ENCODE measurements at regions not wholly inside any gene's neighbourhood (a gene's known extent, or its start where the extent isn't known, plus 50 kb on each side); places are given as distances from the start of the nearest gene placed in this dataset.
"Not testable (repeated sequence)": the region's sequence is repeated elsewhere in the genome, so short reads cannot be mapped to it uniquely, and the experiment has no call there.

DNA sequence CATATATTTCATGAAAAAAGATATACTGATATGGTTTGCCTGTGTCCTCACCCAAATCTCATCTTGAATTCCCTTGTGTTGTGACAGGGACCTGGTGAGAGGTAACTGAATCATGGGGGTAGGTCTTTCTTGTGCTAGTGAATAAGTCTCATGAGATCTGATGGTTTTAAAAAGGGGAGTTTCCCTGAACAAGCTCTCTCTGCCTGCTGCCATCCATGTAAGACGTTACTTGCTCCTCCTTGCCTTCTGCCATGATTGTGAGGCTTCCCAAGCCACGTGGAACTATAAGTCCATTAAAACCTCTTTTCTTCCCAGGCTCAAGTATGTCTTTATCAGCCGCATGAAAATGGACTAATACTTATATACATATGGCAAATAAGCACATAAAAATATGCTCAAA lies 274.8 kb upstream of the SDK2 start:
- H3K4me3 ChIP-seq (ENCODE audit: low read length); ATAC-seq; CTCF ChIA-PET: not testable (repeated sequence)

DNA sequence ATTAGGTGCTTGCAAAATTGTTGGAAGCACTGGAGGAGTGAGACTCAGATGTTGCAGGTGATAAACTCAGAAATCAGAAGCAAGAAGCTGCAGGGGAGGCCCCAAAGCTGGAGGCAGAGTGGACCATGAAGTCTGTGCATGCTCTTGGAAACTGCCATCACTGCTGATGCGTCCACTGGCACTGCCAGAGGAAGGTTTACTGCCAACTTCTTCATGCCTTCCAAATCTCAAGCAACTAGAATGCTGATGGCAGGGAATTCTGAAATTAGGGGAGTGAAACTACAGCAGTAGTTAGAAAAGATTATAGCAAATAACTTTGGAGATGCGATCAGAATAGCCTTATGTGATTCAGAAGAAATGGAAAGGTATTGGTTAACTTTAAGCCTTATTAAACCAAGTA lies 277.1 kb upstream of the SDK2 start:
- CTCF ChIA-PET = no interaction called here
- H3K36me3 Mint-ChIP-seq = peaks cover 0 to 7% (median 3%) of the 10 kb centered on the region in 5 donors
- no peak for DNase-seq
- Histone ChIP-seq H3K4me1 (ENCODE audit: control insufficient read depth in 2 of 2, insufficient read depth in 2 of 2, low read length in 2 of 2) (no peaks in the 10 kb centered on the region), H3K27me3 (ENCODE audit: control insufficient read depth in 2 of 2, insufficient read depth in 2 of 2, low read length in 2 of 2) (peaks cover 0 to 3% of the 10 kb centered on the region in 2 donors), H3K4me3 (ENCODE audit: low read length) (no peak overlapping the region), H3K9me3 (ENCODE audit: control insufficient read depth in 2 of 3, low read length in 3 of 3) (peaks cover 0 to 3% (median 0%) of the 10 kb centered on the region in 3 experiments), H3K27ac (ENCODE audit: low read depth, low read length) (no peak overlapping the region), H3K36me3 (ENCODE audit: control insufficient read depth in 2 of 3, insufficient read depth in 3 of 3, low read length in 3 of 3) (no peaks in the 10 kb centered on the region)
- peaks cover 0 to 12% (median 5%) of the 10 kb centered on the region in 7 donors for H3K4me1 Mint-ChIP-seq
- H3K27ac Mint-ChIP-seq = no peak overlapping the region
- H3K9me3 Mint-ChIP-seq = peaks cover 0 to 40% (median 11%) of the 10 kb centered on the region in 11 donors
- H3K27me3 Mint-ChIP-seq = peaks cover 1 to 25% (median 4%) of the 10 kb centered on the region in 5 donors
- ATAC-seq = no peak
- POLR2A ChIA-PET = no interaction called here
- no peak overlapping the region for H3K4me3 Mint-ChIP-seq
- intact Hi-C loops (cut with micrococcal nuclease) = no loop called here

More for the DNA sequence above, 274.8 kb upstream of the SDK2 start:
- intact Hi-C loops (cut with micrococcal nuclease); DNase-seq; POLR2A ChIA-PET; H3K27me3 ChIP-seq (ENCODE audit: control insufficient read depth in 2 of 2, insufficient read depth in 2 of 2, low read length in 2 of 2); H3K4me1 Mint-ChIP-seq; H3K9me3 ChIP-seq (ENCODE audit: control insufficient read depth in 2 of 3, low read length in 3 of 3); H3K27ac Mint-ChIP-seq; H3K4me1 ChIP-seq (ENCODE audit: control insufficient read depth in 2 of 2, insufficient read depth in 2 of 2, low read length in 2 of 2); H3K36me3 ChIP-seq (ENCODE audit: control insufficient read depth in 2 of 3, insufficient read depth in 3 of 3, low read length in 3 of 3); H3K27ac ChIP-seq (ENCODE audit: low read depth, low read length); H3K4me3 Mint-ChIP-seq: not testable (repeated sequence)
- Mint-ChIP-seq H3K9me3 (peaks cover 2 to 57% (median 19%) of the 10 kb centered on the region in 11 donors), H3K27me3 (peaks cover 8 to 26% (median 18%) of the 10 kb centered on the region in 5 donors), H3K36me3 (peaks cover 0 to 19% (median 3%) of the 10 kb centered on the region in 5 donors)

DNA sequence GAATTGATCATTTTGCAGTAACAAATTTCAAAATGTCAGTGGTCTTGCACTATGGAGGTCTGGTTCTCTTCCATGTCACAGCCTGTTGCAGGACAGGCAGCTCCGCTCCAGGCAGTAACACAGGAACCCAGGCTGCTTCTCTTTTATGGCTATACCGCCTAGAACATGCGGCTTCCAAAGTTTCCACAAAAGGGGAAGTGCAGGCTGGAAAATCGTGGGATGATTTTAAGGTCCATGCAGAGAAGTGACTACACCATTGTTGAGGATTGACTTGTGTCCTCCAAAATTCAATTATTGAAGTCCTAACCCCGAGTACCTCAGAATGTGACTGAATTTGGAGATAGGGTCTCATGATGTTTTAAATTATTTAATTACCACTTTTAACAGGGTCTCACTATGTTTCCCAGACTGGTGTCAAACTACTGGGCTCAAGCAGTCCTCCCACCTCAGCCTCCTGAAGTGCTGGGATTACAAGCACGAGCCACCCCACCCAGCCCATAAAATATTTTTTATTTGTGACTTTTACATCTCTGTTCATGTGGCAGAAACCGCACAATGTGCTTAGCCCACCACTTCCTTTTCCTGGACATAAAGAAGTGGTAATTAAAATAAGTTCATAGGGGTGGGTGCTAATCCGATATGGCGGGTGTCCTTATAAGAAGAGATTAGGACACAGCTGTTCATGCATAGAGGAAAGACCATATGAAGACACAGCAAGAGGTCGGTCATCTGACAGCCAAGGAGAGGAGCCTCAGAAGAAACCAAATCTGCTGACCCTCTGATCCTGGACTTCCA lies 279.2 kb upstream of the RPL38 start:
- DNase-seq = no peak
- Histone ChIP-seq H3K9me3 (ENCODE audit: control insufficient read depth in 2 of 3, low read length in 3 of 3) (peaks cover 0 to 3% (median 0%) of the 10 kb centered on the region in 3 experiments), H3K4me1 (ENCODE audit: control insufficient read depth in 2 of 2, insufficient read depth in 2 of 2, low read length in 2 of 2) (no peaks in the 10 kb centered on the region), H3K27me3 (ENCODE audit: control insufficient read depth in 2 of 2, insufficient read depth in 2 of 2, low read length in 2 of 2) (no peaks in the 10 kb centered on the region), H3K4me3 (ENCODE audit: low read length) (no peak overlapping the region), H3K36me3 (ENCODE audit: control insufficient read depth in 2 of 3, insufficient read depth in 3 of 3, low read length in 3 of 3) (no peaks in the 10 kb centered on the region), H3K27ac (ENCODE audit: low read depth, low read length) (no peak overlapping the region)
- H3K27ac Mint-ChIP-seq = peak overlapping the region in 1 of 9 donors; percentile 31
- H3K4me1 Mint-ChIP-seq = peaks cover 0 to 12% (median 5%) of the 10 kb centered on the region in 7 donors
- intact Hi-C loops (cut with micrococcal nuclease) = no loop called here
- ATAC-seq = no peak
- no peak overlapping the region for H3K4me3 Mint-ChIP-seq
- peaks cover 0 to 45% (median 7%) of the 10 kb centered on the region in 11 donors for H3K9me3 Mint-ChIP-seq
- peaks cover 0 to 29% (median 5%) of the 10 kb centered on the region in 5 donors for H3K27me3 Mint-ChIP-seq
- CTCF ChIA-PET = no interaction called here
- H3K36me3 Mint-ChIP-seq = peaks cover 0 to 12% (median 2%) of the 10 kb centered on the region in 5 donors
- POLR2A ChIA-PET = no interaction called here

DNA sequence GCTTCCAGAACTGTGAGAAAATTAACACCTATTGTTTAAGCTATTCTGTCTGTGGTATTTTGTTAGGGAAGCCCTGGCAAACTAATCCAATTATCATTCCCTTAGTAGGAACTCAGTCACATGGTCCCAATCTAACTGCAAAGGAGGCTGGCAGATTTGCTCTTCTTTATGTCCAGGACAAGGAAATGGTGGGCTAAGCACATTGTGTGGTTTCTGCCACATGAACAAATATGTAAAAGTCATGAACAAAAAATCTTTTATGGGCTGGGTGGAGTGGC lies 278.6 kb upstream of the RPL38 start:
- Mint-ChIP-seq H3K4me1 (peaks cover 0 to 12% (median 5%) of the 10 kb centered on the region in 7 donors), H3K36me3 (peaks cover 0 to 11% (median 0%) of the 10 kb centered on the region in 5 donors), H3K27me3 (peaks cover 0 to 25% (median 5%) of the 10 kb centered on the region in 5 donors), H3K9me3 (peaks cover 0 to 41% (median 7%) of the 10 kb centered on the region in 11 donors), H3K4me3 (peak overlapping the region in 2 of 10 donors; percentile 12 to 33), H3K27ac (peak overlapping the region in 1 of 9 donors; percentile 29)
- Histone ChIP-seq H3K36me3 (ENCODE audit: control insufficient read depth in 2 of 3, insufficient read depth in 3 of 3, low read length in 3 of 3) (no peaks in the 10 kb centered on the region), H3K27ac (ENCODE audit: low read depth, low read length) (no peak overlapping the region), H3K4me3 (ENCODE audit: low read length) (no peak overlapping the region), H3K27me3 (ENCODE audit: control insufficient read depth in 2 of 2, insufficient read depth in 2 of 2, low read length in 2 of 2) (no peaks in the 10 kb centered on the region), H3K4me1 (ENCODE audit: control insufficient read depth in 2 of 2, insufficient read depth in 2 of 2, low read length in 2 of 2) (no peaks in the 10 kb centered on the region), H3K9me3 (ENCODE audit: control insufficient read depth in 2 of 3, low read length in 3 of 3) (peaks cover 0 to 3% (median 0%) of the 10 kb centered on the region in 3 experiments)
- ChIA-PET CTCF (no interaction called here), POLR2A (no interaction called here)
- intact Hi-C loops (cut with micrococcal nuclease) = no loop called here
- DNase-seq (no peak), ATAC-seq (no peak)

DNA sequence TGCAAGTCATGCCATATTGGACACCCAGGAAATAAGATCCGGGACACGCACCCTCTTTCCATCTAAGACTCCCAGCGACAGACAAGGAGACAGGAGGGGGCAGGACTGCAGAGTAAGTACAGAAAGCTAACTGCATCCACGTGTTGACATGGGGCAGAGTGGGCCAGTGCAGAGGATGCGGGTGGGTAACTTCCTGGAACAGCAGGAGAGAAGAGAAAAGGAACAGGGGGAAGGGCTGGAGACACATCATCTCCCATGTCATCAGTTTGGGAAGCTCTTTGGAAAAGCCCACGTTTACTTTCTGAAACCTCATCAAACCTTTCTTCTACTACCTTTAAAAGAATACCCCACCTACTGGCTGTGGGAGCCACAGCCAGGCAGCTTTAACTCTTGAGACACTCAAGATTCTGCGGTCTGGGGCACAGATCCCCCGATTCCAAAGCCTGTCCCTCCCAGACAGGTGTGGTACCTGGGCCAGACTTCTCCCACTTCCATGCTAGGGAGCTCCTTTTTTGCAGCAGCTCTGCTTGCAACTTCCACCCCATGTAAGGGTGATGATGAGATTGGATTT lies 273.5 kb upstream of the RPL38 start:
- H3K9me3 ChIP-seq (ENCODE audit: control insufficient read depth in 2 of 3, low read length in 3 of 3) = no peaks in the 10 kb centered on the region
- no peaks in the 10 kb centered on the region for H3K4me1 ChIP-seq (ENCODE audit: control insufficient read depth in 2 of 2, insufficient read depth in 2 of 2, low read length in 2 of 2)
- Mint-ChIP-seq H3K27me3 (peaks cover 0 to 14% (median 5%) of the 10 kb centered on the region in 5 donors), H3K4me3 (no peak overlapping the region), H3K36me3 (peaks cover 0 to 11% (median 0%) of the 10 kb centered on the region in 5 donors), H3K9me3 (peaks cover 0 to 19% (median 4%) of the 10 kb centered on the region in 11 donors), H3K4me1 (peaks cover 0 to 5% (median under 1%) of the 10 kb centered on the region in 7 donors), H3K27ac (peak overlapping the region in 2 of 9 donors; percentile 8 to 18)
- CTCF ChIA-PET = interaction anchor here (1.0 to 1.2 kb wide), 2 partner anchors 198 to 500 kb away, joined by 3 to 4 read pairs; no protein-coding TSS in a partner anchor
- POLR2A ChIA-PET = no interaction called here
- no peak overlapping the region for H3K4me3 ChIP-seq (ENCODE audit: low read length)
- H3K27me3 ChIP-seq (ENCODE audit: control insufficient read depth in 2 of 2, insufficient read depth in 2 of 2, low read length in 2 of 2) = no peaks in the 10 kb centered on the region
- no peaks in the 10 kb centered on the region for H3K36me3 ChIP-seq (ENCODE audit: control insufficient read depth in 2 of 3, insufficient read depth in 3 of 3, low read length in 3 of 3)
- no peak overlapping the region for H3K27ac ChIP-seq (ENCODE audit: low read depth, low read length)
- intact Hi-C loops (cut with micrococcal nuclease) = loop anchor here in 1 of 2 donors (1.0 kb wide), 1 partner anchor 284 kb away; no protein-coding TSS in a partner anchor
- DNase-seq (no peak), ATAC-seq (no peak)

DNA sequence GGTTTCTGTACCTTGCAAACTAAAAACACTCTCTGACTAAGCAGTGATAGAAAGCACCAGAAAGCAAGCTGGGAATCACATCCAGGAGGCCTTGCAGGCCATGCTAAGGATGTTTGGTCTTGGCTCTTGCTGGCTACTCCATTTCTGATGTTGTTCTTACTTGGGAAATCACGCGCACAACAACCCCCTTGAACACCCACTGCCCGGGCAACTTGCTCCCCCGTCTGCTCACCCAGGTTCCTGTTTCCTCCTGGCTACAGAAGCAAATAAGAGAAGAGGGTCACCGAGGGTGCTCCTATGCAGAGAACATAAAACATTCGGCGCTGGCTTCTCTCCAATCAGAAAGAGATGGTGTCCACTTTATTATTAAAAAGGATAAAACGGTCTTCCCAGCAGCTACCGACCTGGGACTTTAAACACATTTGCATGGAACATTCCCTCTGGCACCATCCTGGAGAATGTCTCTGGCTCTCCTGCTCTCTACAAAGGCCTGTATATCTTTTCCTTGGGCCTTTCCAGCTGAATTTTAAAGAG lies 271.2 kb upstream of the RPL38 start:
- ChIA-PET POLR2A (no interaction called here), CTCF (no interaction called here)
- Mint-ChIP-seq H3K27ac (no peak overlapping the region), H3K36me3 (peaks cover 0 to 5% (median 0%) of the 10 kb centered on the region in 5 donors), H3K4me1 (peaks cover 0 to 2% (median 0%) of the 10 kb centered on the region in 7 donors), H3K4me3 (no peak overlapping the region), H3K27me3 (peaks cover 0 to 8% (median 5%) of the 10 kb centered on the region in 5 donors), H3K9me3 (peaks cover 0 to 12% (median 3%) of the 10 kb centered on the region in 11 donors)
- DNase-seq (no peak), ATAC-seq (no peak)
- intact Hi-C loops (cut with micrococcal nuclease) = no loop called here
- no peaks in the 10 kb centered on the region for H3K27me3 ChIP-seq (ENCODE audit: control insufficient read depth in 2 of 2, insufficient read depth in 2 of 2, low read length in 2 of 2)
- H3K27ac ChIP-seq (ENCODE audit: low read depth, low read length) = no peak overlapping the region
- H3K4me3 ChIP-seq (ENCODE audit: low read length) = no peak overlapping the region
- H3K9me3 ChIP-seq (ENCODE audit: control insufficient read depth in 2 of 3, low read length in 3 of 3) = no peaks in the 10 kb centered on the region
- no peaks in the 10 kb centered on the region for H3K36me3 ChIP-seq (ENCODE audit: control insufficient read depth in 2 of 3, insufficient read depth in 3 of 3, low read length in 3 of 3)
- no peaks in the 10 kb centered on the region for H3K4me1 ChIP-seq (ENCODE audit: control insufficient read depth in 2 of 2, insufficient read depth in 2 of 2, low read length in 2 of 2)
